Activated CD4-positive, alpha-beta T cell treated with anti-CD3 and anti-CD28 coated beads for 1 hour (primary cell): ENCODE measurements at regions not wholly inside any gene's neighbourhood (a gene's known extent, or its start where the extent isn't known, plus 50 kb on each side); places are given as distances from the start of the nearest gene placed in this dataset.

Experiments
- DNase-seq: peaks from one replicate; pipeline ENCODE4 v3.0.0-alpha.2; 2020

DNA sequence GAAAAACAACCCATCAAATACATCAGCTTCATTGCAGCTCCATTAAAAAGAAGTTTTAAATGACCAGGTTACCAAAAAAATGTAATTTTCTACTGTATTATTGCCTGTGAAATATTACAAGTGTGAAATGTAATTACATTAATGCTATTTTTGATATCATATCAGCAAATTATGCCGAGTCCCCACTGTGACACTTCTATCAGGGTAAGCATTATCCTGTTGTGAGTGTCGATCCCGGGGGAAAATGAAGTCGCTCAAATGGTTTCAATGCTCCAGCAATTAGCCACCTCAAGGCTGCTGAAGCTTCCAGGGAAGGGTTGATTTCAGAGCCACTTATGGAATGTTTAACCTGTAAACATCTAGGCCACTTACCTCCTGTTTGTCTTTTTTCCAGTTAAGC lies 70.4 kb downstream of the RCN1 start:
- DNase-seq = no peak

DNA sequence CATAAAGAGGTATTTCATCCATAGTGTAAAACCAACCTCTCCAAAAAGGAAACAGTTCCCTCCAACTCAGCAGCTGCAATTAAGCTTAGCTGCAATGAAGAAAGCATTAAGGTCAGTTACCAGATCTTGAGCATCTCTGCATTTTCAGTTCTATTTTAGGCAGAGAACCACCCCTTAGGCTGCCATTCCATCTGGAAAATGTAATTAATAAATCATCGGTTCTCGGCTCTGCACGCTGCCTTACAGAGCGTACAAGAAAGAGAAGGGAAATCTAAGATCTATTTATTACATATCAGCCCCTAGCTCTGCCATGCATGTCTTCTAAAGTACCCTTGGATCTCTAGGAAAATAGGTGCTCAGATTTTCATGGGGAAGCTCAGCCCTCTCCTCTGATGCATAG lies 71.5 kb downstream of the RCN1 start:
- DNase-seq = no peak

DNA sequence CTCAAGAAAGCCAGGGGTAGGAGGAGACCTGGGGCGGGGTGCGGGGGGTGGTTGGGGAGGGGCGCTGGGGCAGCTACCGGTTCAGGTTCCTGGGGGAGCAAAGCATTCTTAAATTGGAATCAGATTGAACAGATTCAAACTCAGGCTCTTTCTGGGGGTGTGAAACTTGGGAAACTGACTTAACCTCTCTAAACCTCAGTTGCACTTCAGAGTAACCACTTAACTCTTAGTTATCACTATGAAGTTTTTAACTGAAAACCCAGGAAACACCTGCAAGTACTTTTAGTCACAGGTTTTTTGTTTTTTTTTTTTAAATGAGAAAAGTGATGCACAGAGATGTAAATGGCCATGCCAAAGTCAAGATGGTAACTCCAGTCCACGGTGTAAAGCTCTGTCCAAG lies 72.0 kb downstream of the RCN1 start:
- DNase-seq = no peak

DNA sequence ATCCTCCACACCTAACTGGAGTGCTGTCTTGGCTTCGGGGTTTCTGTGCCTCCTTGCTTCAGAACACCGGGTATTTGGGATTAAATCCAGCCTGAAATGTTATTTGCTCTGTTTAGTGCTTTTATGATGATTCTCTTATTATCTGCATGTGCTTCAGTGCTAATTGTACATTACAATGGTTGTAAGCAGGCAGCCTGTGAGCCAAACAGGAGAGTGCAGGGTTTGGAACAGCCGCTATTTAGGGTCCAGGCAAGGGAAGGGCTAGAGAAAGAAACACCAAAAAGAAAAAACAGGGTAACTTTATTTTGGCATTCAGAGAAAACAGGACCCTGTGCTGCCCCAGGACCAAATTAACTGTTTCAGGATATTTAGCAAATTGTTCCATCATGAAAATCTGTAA lies 72.7 kb downstream of the RCN1 start:
- DNase-seq = no peak

DNA sequence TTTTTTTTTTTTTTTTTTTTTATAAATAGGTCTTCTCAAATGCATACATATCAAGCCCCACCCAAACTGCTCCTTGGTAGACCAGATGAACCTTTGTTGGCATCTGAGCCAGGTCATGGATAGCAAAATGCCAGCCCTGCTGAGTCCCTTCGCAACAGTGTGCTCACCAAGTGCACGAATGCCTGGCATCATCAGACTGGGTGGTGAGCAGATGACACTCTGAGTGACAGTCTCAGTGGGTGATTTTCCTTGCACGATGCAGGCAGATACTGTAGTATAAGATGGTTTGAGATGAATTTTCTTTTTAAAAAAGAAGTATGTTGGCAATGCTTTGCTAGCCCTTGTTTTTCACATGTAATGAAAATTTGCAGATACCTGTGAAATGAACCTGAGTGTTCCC lies 74.0 kb downstream of the RCN1 start:
- DNase-seq = no peak

DNA sequence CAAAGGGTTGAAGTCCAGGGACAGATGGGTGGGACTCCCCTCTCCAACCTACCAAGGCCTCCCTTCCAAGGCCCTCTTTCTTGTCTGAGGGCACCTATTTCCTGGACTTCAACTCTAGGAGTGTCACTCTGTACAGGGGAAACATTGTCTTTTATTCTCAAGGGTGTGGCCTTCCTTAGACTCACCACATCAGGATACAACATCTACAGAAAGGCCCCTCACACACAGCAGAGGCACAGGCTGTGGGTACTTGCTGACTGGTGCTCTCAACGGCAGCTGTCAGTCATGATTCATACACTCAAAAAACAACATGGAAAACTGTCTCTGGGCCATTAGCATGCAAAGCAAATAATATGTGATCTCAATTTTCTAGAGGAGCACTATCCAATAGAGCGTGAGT lies 78.0 kb downstream of the RCN1 start:
- DNase-seq = no peak

DNA sequence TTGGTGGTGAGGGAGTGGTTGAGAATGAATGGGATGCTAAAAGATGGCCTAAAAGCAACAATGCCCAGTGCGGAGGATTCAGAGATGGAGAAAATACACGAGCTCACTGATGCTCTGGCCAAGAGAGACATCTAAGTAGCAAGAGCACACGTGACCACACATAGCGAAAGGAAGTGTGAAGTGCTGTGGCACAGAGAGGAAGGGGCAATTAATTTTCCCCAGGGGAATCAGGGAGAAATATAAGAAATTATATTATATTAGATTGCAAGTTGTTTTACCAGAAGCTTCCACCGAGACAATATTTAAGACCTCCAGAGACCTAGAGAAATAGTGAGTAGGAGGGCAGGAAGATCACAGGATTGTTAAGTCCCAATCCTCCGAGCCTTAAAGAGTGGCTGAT lies 80.6 kb downstream of the RCN1 start:
- DNase-seq = no peak

DNA sequence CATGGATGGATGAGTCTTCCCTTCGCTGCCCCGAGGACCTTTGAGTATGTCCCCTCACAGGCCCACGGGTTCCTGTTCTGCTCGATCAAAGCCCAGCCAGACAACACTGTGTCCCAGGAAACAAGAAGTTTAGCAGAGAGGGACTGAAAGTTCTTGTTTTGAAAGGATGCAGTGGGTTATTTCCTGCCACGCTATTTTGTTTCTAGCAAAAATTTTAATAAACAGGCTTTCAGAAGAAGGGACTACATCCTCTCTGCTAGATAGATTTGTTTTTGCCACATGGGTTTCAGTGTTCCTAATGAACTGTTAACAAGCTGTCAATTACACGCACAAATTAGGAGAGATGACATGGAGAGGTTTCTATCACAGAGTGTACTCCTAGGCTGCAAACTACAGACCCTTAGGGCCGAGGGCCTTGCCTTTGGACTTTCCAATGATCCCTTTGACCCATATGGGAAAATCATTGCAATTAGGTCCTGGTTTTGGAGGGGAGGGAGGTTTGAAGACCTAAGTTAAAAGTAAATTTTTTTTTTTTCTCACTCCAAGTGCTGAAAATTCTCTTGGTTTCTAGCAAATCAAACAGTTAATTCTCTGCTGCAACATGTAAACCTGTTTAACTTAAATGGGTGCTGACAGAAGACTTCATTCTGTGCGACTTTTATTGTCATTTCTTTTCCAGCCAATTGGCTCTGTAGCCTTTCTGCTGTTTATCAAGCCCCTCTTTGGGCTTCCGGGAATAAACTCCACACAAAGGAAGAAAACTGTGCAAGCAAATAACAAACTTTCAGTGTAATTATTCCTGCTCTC lies 81.4 kb downstream of the RCN1 start:
- no peak for DNase-seq

DNA sequence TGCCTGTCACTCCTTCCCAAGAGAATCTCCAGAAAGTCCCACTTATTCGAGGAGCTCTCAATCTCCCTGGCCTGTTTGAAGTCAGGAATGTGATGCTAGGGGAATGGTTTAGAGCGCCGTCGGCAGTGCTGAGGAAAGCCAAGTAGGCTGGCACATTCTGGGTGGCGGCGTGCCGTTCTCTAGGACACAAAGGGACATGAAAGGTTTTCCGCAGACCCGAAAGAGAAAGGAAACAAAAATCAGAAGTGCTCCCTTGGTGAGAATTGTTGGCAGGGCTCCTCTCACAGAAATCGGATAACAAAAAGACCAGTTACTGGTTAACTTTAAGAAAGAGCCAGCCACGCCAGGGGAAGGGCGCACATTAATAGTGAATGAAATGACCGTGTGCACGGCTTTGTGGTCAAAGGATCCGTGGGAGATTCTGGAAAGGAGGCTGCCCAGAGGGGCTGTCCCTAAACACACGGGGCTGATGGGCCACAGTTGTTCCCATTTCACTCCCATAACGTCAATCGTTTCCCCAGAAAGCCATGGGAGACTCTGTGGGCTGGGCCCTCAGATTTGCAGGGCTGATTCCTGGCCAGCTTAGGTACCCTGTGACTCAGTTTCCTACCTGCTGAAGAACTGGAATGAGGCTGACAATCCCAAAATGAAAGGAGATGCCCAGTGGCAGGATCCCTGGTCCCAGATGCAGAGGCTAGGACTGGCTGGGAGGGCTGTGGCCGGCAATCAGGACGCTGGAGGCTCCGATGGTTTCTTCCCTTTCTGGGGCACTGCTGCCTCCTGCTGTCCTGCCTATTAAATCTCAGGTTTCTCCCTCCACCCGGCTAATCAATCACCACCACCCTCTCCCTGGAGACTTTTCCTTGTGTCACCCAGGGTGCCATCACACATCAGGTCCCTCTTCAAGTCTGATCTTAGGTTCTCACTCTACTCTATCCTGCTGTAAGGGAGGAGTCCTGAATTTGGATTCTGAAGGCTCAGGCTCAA lies 82.3 kb downstream of the RCN1 start:
- DNase-seq = no peak

DNA sequence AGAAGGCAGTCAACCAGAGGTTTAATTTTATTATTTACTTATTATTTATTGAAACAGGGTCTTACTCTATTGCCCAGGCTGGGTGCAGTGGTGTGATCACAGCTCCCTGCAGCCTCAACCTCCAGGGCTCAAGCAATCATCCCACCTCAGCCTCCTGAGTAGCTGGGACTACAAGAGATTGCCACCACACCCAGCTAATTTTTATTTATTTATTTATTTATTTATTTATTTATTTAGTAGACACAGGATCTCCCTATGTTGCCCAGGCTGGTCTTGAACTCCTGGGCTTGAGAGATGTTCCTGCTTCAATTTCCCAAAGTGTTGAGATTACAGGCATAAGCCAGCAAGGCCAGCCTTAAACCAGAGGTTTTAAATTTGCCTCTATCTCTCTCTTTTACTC lies 83.1 kb downstream of the RCN1 start:
- DNase-seq = no peak

DNA sequence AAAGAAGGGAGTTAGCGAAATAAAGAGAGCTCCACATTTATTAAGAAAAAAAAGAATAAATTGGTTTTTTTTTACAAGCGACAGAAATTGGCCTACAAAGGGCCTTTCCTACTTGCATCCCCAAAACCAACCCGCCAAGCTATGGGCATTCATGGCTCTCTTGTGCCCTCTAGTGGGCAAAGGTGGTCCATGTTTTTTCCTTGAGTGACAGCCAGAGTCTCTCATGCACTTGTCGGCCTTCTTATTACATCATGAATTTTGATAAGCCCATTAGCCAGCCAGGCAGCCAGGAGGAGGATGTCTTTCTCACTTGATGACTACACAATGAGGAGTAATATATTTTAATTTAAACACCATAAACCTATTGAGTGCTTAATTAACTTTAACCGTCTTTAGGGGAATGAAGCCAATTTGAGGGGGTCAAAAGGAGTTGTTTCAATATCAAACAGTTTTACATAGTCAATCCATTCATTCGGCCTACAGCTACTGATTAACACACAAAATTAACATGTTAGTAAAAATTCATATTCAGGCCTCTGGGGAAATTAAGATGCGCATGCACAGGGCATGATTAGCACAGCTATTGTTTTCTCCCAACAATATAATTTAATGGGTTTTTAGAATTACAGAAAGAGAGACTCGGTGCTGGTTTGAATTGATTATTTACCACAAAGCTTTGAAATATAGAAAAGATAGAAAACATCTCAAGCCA lies 85.5 kb downstream of the RCN1 start:
- peak; percentile 59 for DNase-seq

DNA sequence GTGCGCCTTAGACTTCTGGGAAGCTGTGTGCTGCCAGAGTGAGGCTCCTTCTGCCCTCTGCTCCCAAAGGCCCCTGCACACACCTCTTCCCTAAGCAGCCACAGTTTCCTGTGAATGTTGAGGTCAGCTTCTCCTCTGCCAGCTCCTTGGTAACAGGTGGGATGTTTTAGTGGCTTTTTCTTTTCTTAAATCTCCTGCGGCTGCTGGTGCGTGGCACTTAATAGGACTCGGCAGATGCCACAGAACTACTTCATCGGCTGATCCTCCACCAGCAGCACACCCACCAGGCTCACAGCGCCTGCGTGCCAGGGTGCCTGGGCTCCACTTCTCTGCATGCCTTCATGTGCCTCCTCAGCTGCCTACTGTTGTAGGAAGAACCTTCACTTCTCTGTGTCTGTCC lies 87.8 kb downstream of the RCN1 start:
- no peak for DNase-seq

DNA sequence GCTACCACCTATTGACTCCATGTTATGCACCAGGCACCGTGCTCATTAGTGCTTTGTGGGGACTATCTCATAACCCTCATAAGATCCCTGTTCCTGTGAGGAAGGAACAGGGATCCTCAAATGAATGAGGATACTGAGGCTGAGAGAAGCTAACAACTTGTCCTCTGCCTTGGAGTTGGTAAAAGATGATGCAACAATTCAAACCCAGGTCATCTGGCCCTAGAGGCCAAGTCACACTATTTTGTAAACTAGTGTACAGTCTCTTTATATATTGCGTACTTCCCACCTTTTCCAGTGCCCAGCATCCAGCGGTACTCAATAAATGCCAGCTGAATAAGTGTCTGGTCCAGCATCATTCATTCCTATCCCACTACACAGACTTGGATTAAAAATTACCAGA lies 92.6 kb downstream of the RCN1 start:
- no peak for DNase-seq

DNA sequence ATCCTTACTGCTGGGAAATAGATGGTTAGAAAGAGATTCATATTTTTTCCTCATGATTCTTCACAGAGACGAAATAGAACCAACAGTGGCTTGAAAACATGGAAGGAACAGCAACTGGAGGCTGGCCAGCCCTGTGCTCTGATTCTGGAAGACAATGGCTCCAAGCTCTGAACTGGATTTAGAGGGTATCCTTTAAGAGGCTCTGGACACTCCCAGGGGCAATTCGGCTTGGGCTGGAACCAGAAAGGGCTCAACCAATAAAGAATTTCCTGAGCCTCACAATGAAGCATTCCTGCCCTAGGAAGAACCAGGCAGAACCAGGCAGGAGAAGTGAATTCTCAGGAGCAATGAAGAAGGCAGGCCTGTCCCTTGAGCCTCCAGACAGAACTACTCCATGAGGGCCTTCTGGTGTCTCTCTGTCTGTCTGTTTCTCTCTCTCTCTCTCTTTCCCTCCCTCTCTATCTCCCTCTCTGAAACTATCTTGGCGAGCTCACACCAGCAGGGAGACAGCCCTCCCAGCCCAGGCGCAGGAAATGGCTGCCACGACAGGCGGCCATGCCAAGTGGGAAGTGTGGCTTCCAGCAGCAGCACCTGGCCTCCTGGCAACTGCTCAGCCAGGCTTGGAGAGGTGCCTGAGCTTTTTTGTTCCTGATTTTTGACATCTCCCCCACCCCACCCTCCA lies 93.3 kb downstream of the RCN1 start:
- no peak for DNase-seq

DNA sequence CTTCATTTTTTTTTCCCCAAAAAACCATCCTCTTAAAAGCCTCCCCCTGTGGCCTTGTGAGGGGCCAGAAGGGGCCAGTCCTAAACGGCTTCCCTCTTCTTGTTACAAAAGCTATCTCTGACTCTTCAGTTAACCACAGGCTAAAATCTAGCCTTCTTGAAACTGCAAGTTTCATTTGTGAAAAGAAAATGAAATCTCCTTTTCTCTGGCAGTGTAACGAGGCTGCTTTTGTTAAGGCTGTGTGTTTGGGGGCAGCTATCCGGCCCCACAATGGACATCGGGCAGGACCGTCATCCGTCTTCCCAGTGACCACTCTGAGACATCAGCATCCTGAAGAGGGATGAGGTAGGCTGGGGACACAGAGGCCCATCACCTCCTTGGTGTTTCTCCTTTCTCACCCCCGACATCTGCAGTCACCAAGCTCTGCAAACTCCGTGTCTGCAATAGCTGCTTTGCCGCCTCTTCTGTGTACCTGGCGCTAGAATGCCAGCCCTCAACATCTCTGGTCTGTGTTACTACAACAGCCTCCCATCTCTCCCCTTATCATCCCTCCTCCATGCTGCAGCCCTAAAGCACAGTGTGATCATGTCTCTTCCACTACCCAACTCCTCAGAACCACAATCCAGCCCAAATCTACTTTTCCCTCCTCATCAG lies 94.0 kb downstream of the RCN1 start:
- DNase-seq = no peak

DNA sequence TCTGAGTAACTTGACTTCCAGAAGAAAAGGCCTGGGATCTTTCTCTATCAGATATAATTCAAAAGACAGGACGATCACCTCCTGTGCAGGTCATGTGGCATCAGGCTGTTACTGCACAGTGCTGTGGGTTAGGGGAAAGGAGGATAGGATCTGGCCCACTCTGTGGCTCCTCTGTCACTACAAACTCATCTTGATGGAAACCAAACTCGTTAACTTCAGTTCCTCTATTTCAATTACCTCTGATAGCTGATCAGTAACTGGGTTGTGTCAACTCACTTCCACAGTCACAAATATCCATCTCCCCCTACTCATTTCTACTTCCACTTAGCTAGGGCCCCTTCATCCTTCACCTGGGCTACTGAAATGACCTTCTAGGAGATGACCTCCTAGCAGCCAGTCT lies 95.2 kb downstream of the RCN1 start:
- DNase-seq = no peak

DNA sequence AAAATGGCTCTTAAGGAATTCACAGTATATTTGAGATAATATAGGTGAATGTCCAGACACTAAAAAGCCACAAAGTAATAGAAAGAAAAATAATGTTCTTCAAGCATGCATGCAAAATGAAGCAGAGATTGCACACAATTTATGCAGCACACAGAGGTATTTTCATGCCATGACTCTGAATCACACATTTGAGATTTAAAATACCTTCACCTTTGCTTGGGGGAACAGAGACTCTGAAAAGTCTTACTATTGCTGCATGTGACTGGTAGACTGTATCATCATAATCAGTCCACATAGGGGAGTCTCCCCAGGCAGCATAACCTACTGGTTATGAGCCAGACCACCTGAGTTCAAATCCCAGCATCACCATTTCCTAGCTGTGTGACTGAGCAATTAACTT lies 96.2 kb downstream of the RCN1 start:
- no peak for DNase-seq

DNA sequence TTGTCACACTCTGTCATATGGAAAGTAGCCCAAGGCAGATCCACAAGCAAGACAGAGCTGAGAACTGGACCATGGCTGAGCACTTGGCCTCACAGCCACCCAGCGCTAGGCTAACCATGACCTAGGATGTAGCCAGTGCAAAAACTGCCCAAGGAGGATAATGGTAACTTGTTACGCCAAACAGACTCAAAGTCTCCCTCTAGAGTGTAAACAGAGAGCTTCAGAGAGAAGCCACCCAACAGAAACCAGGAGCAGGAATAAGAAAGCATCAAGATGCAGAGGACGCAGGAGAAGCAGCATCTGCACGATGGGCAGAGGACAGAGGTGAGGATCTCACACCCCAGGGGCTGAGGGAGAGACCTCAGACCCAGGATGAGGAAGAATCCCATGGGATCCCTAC lies 97.9 kb downstream of the RCN1 start:
- no peak for DNase-seq

DNA sequence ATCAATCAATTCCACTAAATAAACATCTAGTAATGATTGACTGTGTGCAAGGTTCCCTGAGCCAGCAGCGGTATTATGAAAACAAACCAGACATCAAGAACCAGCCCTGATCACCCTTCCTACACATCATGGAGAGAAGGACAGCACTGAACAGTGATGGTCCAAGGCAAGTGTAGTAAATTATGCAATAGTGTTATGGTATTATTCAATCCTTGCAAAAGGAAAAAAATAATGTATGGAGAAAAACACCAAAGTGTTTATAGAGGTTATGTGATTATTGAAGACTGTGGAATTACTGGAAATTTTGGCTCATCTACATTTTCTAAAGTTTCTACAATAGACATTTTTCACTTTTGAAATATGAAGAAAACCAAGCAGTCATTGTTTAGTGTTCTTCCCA lies 105.3 kb downstream of the RCN1 start:
- DNase-seq = no peak

DNA sequence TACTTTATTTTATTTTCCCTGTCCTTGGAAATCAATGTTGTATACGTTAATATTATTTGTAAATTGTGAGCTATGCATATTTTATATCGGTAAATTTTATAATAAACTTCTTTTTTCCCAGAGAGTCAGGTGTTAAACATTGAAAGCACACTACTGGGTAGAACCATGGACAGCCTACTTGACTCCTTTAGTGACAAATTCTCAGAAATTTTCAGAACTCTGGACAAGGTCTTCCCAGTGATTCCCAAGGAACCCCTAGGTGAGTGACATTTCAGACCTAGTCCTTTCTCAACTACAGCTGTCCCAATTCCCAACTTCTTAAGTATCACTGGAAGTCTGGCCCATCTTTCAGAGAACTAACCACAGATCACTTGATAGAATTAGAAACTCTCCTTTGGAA lies 107.2 kb downstream of the RCN1 start:
- no peak for DNase-seq

DNA sequence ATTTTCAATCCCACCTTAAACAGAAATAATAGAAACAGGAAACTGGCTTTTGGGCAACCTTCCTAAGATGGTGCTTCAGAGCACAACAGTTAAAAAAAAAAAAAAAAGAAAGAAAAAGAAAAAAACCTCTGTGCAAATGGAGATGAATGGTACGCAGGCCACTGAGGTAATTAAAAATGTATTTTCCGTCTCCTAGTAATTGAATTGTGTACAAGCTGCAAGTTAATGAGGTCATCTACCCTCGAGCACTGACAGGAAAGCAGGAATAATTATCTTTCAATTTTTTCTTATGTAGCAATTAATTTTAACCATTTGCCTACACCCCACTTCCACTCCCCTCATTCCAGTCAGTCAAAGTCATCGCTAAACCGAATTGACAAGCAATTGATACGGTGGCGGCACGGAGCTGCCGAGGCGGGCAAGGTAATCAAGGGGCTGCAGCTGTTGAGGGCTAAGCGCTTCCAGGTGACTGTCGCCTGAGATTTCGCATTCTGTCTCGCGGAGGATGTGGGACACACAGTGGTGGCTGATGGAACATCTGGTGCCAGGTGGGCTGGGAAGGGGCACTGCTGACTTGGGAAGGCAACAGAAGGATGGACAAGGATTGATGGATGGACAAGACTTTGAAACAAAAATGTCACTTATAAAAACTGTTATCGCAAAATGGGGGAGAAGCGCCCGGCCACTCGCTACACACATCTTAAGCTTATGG lies 109.4 kb downstream of the RCN1 start:
- no peak for DNase-seq

DNA sequence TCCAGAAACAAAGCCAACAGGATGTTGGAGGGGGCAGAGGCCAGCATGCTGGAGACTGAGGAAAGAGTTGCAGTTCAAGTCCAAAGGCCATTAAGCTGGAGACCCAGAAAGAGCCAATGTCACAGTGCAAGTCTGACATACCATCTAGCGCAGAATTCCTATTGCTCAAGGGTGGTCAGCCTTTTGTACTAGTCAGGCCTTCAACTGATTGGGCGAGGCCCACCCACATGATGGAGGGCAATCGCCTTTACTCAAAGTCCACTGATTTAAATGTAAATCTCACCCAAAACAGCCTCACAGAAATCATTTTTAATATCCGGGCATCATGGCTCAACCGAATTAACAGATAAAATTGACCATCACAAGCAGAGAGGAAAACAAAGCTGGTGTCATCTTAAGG lies 113.9 kb downstream of the RCN1 start:
- no peak for DNase-seq
